Fibroblast of the aortic adventitia (primary cell): ENCODE measurements at regions not wholly inside any gene's neighbourhood (a gene's known extent, or its start where the extent isn't known, plus 50 kb on each side); places are given as distances from the start of the nearest gene placed in this dataset.

Source experiments
- DNase-seq: peaks from one replicate; pipeline ENCODE4 v3.0.0-alpha.2; 2010; ENCODE audit warnings: low read depth
- H3K4me3 ChIP-seq: 2 replicates; pipeline ENCODE4 v1.5.1; 2011; ENCODE audit warnings: low read depth, mild to moderate bottlenecking, control low read depth, low read length, moderate library complexity
- TF ChIP-seq, protein P1 (sequence below): IDR thresholded peaks from 2 replicates; pipeline ENCODE4 v1.5.1; 2011; ENCODE audit warnings: mild to moderate bottlenecking, low read length, control low read depth, inconsistent platforms; ENCODE audit not compliant: insufficient read depth

DNA sequence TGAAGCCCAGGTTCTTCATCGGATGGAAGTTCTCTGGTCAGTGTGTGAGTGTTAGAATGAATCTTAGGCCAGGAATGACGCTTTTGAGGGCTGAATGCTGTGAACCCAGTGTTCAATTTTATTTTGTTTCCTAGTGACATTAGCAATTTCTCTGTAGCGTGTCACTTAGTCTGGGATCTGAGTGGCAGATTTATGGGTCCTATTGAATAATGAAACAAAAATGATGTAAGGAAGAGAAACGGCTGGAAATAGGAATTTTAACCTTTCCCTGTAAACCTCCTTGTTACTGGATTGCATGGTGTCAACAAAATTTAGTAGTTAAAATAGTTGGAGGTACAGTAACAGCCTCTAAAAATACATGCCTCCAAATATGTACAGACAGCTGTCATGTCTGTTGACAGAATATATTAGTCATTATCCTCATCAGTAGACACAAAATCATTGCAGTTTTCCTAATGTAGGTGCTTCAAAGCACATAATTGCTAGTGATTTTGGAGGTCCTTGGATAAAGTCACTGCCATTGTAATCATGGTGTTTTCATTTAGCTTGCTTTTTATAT is 223.8 kb upstream of the SPRED2 start:
- no peak for DNase-seq
- no peak overlapping the region for H3K4me3 ChIP-seq
- TF ChIP-seq, protein P1, sequence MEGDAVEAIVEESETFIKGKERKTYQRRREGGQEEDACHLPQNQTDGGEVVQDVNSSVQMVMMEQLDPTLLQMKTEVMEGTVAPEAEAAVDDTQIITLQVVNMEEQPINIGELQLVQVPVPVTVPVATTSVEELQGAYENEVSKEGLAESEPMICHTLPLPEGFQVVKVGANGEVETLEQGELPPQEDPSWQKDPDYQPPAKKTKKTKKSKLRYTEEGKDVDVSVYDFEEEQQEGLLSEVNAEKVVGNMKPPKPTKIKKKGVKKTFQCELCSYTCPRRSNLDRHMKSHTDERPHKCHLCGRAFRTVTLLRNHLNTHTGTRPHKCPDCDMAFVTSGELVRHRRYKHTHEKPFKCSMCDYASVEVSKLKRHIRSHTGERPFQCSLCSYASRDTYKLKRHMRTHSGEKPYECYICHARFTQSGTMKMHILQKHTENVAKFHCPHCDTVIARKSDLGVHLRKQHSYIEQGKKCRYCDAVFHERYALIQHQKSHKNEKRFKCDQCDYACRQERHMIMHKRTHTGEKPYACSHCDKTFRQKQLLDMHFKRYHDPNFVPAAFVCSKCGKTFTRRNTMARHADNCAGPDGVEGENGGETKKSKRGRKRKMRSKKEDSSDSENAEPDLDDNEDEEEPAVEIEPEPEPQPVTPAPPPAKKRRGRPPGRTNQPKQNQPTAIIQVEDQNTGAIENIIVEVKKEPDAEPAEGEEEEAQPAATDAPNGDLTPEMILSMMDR, result no peak

DNA sequence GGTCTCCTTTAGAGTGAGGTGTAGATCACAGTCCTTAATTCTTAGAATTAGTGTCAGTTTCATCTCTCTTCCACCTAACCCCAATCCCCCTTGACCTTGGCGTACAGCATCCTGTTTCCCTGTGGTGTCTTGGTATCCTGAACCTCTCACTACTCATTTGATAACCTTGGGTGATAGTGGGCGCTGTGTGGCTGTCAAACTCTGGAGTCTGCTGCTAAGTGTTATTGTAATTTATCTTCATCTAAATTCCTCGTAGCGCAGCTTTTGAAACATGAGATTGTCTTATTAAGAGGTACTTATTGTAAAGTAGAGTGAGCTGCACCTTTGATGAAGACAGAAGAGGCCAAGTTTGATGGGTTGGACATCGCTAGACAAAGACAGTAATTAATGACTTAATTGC is 222.6 kb upstream of the SPRED2 start:
- TF ChIP-seq, protein P1, result no peak
- DNase-seq, result no peak
- H3K4me3 ChIP-seq, result no peak overlapping the region

DNA sequence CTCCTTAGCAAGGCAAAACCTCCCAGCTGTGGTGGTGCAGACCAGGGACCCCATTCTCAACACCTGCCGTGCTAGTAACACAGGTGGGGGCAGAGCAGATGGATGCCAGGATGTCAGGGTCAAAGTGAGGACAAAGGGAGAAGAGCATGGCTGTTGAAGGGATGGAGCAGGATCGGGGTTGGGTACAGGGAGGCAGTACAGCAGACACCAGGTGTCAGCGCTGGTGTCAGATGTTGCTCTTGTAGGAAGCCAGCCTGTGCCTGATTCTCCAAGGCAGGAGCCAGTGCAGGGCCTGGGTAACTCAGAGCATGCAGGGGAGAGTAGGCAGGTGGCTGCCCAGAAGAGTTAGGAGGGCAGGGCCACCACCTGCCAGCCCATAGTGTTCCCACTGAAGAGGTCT is 222.1 kb upstream of the SPRED2 start:
- TF ChIP-seq, protein P1, result no peak

DNA sequence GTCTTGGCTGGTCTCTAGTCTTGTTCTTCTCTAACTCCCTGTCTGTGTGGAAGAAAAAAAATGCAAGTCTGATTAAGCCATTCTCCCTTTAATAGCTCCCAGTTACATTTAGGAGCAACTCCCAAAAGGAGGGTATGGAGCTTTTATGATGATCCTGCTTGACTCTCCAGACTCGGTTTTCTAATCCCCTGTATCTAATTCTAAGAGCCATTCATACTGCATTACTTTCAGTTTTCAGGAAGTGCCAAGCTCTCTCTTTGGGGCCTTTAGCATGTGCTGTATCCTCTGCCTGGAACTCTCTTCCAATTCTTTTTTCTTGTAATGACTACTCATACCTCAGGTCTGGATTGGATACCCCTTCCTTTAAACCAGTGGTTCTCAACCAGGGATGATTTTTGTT is 219.7 kb upstream of the SPRED2 start:
- DNase-seq, result no peak
- TF ChIP-seq, protein P1, result no peak
- H3K4me3 ChIP-seq, result no peak overlapping the region

More for the DNA sequence above, 222.1 kb upstream of the SPRED2 start:
- no peak for DNase-seq
- H3K4me3 ChIP-seq, result no peak overlapping the region

DNA sequence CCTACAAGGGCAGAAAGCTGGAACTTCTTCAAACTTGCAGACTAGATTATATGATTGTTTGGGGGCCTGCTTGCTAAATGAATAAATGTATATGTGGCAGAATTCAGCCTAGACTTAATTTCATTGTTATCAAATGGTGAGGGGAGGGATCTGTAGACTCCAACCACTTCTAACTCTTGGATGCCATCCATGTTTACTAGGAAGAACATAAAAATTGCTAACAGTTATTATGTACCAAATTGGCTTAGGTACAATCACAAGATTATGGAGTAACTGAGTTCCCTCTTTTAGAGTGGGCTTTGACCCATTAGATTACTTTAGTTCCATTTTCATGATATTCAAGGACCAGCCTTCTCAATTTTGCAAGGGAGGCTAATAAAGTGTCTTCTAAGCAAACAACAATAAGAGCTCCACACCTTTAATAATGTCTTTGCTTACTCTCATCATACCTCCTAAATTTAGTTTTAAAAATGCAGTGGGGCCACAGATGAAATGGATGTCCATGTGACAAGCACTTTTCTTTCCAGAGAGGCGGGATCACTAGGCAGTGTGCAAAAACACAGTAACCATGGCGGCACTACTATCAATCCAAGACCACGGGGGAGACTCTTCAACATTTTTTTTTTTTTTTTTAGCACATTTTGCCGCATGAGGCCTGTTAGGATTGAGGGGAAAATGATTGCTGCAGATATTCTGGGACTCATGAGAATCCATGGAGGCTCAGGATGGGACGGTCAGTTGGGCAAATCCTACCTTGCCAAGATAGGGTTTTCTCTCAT is 217.6 kb upstream of the SPRED2 start:
- H3K4me3 ChIP-seq, result no peak overlapping the region
- TF ChIP-seq, protein P1, result no peak
- DNase-seq, result no peak

DNA sequence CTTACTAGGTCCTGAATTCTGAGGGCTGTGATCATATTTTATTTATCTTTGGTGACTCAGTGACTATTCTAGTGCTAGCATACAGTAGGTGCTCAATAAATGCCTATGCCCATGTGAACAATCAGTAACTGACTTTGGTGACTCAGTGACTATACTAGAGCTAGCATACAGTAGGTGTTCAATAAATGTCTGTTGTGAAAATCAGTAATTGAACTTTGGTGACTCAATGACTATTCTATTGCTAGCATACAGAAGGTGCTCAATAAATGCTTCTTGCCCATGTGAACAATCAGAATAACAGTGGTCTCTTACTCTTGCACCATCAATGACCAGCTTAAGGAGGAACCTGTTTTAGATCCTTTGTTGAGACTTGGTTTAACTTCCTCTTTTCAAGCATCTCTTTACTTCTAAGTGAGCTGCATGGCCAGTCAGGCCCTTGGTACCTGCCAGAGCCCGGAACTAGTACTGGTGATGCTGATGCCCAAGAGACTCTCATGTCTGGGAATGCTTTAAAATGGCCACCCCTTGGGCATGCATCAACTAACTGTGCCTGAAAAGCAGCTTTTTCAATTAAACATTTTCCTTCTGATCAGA is 214.9 kb upstream of the SPRED2 start:
- no peak overlapping the region for H3K4me3 ChIP-seq
- TF ChIP-seq, protein P1, result no peak
- no peak for DNase-seq
